ENCODE measurements at regions not wholly inside any gene's neighbourhood (a gene's known extent, or its start where the extent isn't known, plus 50 kb on each side); places are given as distances from the start of the nearest gene placed in this dataset.

GRCh38 chr1:38201431-38201830 is 154.8 kb upstream of the POU3F1 start:
- 50 to 61% methylated on average over 1 of the region's 1 CpG for WGBS, 2 donors
- no peak overlapping the region for H3K27ac ChIP-seq
- no peaks in the 10 kb centered on the region for H3K36me3 ChIP-seq
- DNase-seq (ENCODE audit: low spot score in 2 of 2): no peak
- no peaks in the 10 kb centered on the region for H3K4me1 ChIP-seq
- TF ChIP-seq EP300 (IDR thresholded peaks at IDR 0.05): no peak
- TF ChIP-seq CTCF (IDR thresholded peaks at IDR 0.05): no peak
- TF ChIP-seq POLR2A (IDR thresholded peaks at IDR 0.05): no peak
- no peaks in the 10 kb centered on the region for H3K27me3 ChIP-seq
- H3K9me3 ChIP-seq: peaks cover 0 to 17% (median 0%) of the 10 kb centered on the region in 4 donors
- H3K4me3 ChIP-seq: no peak overlapping the region

GRCh38 chr1:38198621-38199020 is 152.0 kb upstream of the POU3F1 start:
- 61 to 68% methylated on average over 2 of the region's 2 CpGs for WGBS, 2 donors
- Histone ChIP-seq H3K4me3 (no peak overlapping the region), H3K27ac (no peak overlapping the region), H3K9me3 (peaks cover 0 to 17% (median 0%) of the 10 kb centered on the region in 4 donors), H3K27me3 (no peaks in the 10 kb centered on the region), H3K36me3 (no peaks in the 10 kb centered on the region), H3K4me1 (no peaks in the 10 kb centered on the region)
- TF ChIP-seq POLR2A (IDR thresholded peaks at IDR 0.05): no peak
- no peak for TF ChIP-seq CTCF (IDR thresholded peaks at IDR 0.05)
- no peak for TF ChIP-seq EP300 (IDR thresholded peaks at IDR 0.05)
- no peak for DNase-seq (ENCODE audit: low spot score in 2 of 2)

- Histone ChIP-seq H3K4me1 (no peaks in the 10 kb centered on the region), H3K9me3 (peaks cover 0 to 17% (median 0%) of the 10 kb centered on the region in 4 donors), H3K27me3 (no peaks in the 10 kb centered on the region), H3K36me3 (no peaks in the 10 kb centered on the region), H3K4me3 (no peak overlapping the region), H3K27ac (no peak overlapping the region)
- no peak for TF ChIP-seq POLR2A (IDR thresholded peaks at IDR 0.05)
- no peak for TF ChIP-seq EP300 (IDR thresholded peaks at IDR 0.05)
- no peak for TF ChIP-seq CTCF (IDR thresholded peaks at IDR 0.05)
- no peak for DNase-seq (ENCODE audit: low spot score in 2 of 2)
- WGBS, 2 donors: 87 to 92% methylated on average over 6 of the region's 6 CpGs
Measured at GRCh38 chr1:38198099-38198498, 151.5 kb upstream of the POU3F1 start.

GRCh38 chr1:38197312-38198061 is 150.9 kb upstream of the POU3F1 start:
- Histone ChIP-seq H3K36me3 (no peaks in the 10 kb centered on the region), H3K9me3 (peaks cover 0 to 17% (median 0%) of the 10 kb centered on the region in 4 donors), H3K4me3 (no peak overlapping the region), H3K27ac (no peak overlapping the region), H3K27me3 (no peaks in the 10 kb centered on the region), H3K4me1 (no peaks in the 10 kb centered on the region)
- DNase-seq (ENCODE audit: low spot score in 2 of 2): no peak
- no peak for TF ChIP-seq POLR2A (IDR thresholded peaks at IDR 0.05)
- TF ChIP-seq CTCF (IDR thresholded peaks at IDR 0.05): no peak
- no peak for TF ChIP-seq EP300 (IDR thresholded peaks at IDR 0.05)
- 52 to 57% methylated on average over 14 of the region's 14 CpGs for WGBS, 2 donors

GRCh38 chr1:38194472-38194871 is 147.9 kb upstream of the POU3F1 start:
- no peak for DNase-seq (ENCODE audit: low spot score in 2 of 2)
- no peaks in the 10 kb centered on the region for H3K4me1 ChIP-seq
- no peaks in the 10 kb centered on the region for H3K27me3 ChIP-seq
- peaks cover 0 to 3% (median 0%) of the 10 kb centered on the region in 4 donors for H3K9me3 ChIP-seq
- no peak overlapping the region for H3K27ac ChIP-seq
- no peak overlapping the region for H3K4me3 ChIP-seq
- H3K36me3 ChIP-seq: no peaks in the 10 kb centered on the region
- 54 to 55% methylated on average over 6 of the region's 6 CpGs for WGBS, 2 donors
- TF ChIP-seq EP300 (IDR thresholded peaks at IDR 0.05) (no peak), CTCF (IDR thresholded peaks at IDR 0.05) (no peak), POLR2A (IDR thresholded peaks at IDR 0.05) (no peak)
